Transverse colon (tissue), 4 donors: ENCODE measurements at regions not wholly inside any gene's neighbourhood (a gene's known extent, or its start where the extent isn't known, plus 50 kb on each side); places are given as distances from the start of the nearest gene placed in this dataset.

Experiments used
- CTCF ChIP-seq, 5 experiments: fragments of 200-600 bp in 3 of 5; fragments of 450-650 bp in 2 of 5; sonication (generic) in 3 of 5; IDR thresholded peaks; 1 replicate in 2 of 5; 2 replicates in 3 of 5; pipeline ENCODE4 v1.5.1; 2016 to 2017; ENCODE audit warnings: antibody characterized with exemption in 5 of 5, inconsistent platforms in 3 of 5, mild to moderate bottlenecking in 2 of 5, moderate library complexity in 1 of 5
- EP300 ChIP-seq: sonication (generic); formaldehyde crosslinking; IDR thresholded peaks from one replicate; pipeline ENCODE4 v1.6.1; 2017; ENCODE audit warnings: antibody characterized with exemption, low read depth
- POLR2A ChIP-seq: fragments of 450-650 bp; IDR thresholded peaks from one replicate; pipeline ENCODE4 v1.6.1; 2016; ENCODE audit warnings: antibody characterized with exemption, mild to moderate bottlenecking, moderate library complexity
- POLR2AphosphoS5 ChIP-seq, 3 donors: sonication (generic); formaldehyde crosslinking; IDR thresholded peaks; one replicate each; pipeline ENCODE4 v1.6.1; 2016; ENCODE audit warnings: antibody characterized with exemption in 3 of 3

- TF ChIP-seq POLR2AphosphoS5 (IDR thresholded peaks at IDR 0.05): no peak
- TF ChIP-seq CTCF (IDR thresholded peaks at IDR 0.05): no peak
- TF ChIP-seq EP300: no peak
- TF ChIP-seq POLR2A: no peak
Measured at GRCh38 chr14:30417999-30418398, 141.0 kb upstream of the G2E3 start.
